ENCODE measurements at regions not wholly inside any gene's neighbourhood (a gene's known extent, or its start where the extent isn't known, plus 50 kb on each side); places are given as distances from the start of the nearest gene placed in this dataset.

DNA sequence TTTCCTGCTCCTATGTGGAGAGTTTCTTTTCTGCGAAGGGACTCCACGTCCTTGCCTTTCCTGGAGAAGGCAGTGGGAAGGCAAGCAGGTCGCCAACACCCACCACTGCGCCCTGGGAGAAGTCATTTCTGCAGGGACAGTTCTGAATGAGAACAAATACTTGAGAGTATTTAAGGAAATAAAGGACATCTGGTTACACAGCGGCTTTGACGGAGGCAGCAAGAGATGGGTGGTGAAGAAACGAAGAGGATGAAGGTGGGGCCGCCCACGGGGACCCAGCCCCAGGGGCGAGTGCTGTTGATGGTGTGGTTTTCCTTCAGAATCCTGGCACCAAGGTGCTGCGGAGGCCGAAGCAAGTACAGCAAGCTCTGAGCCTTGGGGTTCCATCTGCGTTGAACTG, 75.5 kb downstream of the PSMG1 start:
- no peak for DNase-seq (ENCODE audit: low spot score)
- intact Hi-C loops (cut with DNase I), result no loop called here

DNA sequence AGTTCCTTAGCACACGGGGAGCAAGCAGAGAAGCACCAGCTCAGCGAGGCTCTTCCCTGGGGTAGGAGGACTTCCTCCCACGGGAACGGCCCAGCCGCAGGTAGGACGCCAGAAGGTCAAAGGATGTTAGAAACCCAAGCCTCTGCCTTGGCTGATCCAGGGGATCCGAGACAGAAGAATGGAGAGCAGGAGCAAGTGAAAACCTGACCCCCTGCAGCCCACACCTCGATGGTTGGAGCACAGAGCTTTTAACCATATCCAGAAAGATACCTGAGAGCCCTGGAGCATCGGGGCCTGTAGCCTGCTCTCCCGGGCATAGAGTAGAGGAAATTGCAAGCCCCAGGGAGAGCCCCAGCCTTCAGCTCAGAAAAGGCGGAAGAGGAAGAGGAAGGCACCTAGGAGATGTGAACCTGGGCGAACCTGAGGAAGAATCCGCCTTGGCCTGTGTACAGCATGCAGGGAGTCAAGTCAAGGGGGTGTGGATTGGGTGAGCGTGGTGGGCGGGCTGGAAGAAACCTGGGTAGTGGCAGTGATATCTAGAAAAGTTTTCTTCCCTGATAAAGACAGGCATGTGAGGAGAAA, 76.3 kb downstream of the PSMG1 start:
- DNase-seq (ENCODE audit: low spot score), result no peak
- intact Hi-C loops (cut with DNase I), result no loop called here

DNA sequence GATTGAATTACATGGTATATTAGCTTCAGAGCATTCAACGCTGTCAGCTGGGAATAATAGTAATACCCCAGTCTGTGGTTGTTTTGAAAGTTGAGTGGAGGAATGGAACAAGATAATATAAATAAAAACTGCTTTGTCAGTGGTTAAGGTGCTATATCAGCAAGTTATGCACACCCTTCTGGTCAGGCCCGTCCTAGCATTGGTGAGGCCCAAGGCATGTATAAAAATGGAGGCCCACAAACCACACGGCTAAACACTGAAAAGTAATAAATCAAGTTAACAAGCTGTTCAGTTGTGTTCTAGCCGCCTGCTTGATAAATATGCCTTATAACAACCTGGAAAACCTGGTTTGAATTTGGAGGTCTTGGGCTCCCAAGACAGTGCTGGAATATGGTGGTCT, 77.4 kb downstream of the PSMG1 start:
- intact Hi-C loops (cut with DNase I), result no loop called here
- DNase-seq (ENCODE audit: low spot score), result no peak

DNA sequence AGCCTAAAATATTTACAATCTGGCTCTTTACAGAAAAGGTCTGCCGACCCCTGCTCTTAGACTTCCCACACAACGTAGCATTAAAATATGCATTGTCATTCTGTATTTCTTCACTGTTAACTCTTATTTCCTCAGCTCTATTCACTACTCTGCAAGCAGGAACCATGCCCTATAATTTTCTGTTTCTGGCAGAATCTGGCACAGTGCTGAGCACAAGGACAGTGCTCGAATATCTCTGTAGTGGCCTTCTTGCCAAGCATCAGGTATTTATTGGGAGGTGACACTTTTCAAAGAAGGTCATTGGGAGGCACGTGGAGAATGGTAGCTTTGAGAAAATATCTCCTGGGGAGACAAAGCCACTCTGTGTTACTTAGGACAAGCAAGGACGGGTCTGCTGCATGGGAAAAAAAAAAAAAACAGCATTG, 77.9 kb downstream of the PSMG1 start:
- no peak for DNase-seq (ENCODE audit: low spot score)
- intact Hi-C loops (cut with DNase I), result no loop called here

DNA sequence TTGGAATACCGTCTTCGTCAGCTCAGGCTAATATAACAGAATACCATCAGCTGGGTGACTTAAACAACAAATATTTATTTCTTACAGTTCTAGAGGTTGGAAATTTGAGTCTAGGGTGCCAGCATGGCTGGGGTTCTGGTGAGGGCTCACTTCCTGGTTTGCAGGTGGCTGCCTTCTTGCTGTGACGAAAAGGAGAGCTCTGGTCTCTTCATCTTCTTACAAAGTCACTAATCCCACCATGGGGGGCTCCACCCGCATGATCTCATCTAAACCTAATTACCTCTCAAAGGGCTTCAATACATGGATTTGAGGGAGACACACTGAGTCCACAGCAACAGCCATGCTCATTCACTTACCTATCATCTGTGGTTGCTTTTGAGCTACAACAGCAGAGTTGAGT, 78.3 kb downstream of the PSMG1 start:
- DNase-seq (ENCODE audit: low spot score), result no peak
- intact Hi-C loops (cut with DNase I), result no loop called here

DNA sequence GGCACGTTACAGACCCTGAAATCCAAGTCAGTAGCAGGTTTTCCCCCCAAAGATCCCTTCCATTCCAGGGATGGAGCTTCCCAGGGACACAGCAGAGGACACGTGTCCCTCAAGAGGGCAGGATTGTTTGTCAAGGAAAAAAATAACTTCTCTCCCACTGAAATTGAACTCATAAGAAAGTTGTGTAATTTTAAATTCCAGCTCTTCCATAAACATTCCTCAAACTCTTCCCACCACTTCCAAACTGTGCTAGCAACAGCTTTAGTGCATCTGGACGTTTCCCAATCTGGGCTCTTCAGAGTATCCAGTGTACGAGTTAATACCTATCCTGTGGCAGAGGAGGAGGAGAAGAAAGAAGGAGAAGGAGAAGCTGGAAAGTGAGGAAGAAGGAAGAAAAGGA, 79.6 kb downstream of the PSMG1 start:
- intact Hi-C loops (cut with DNase I), result no loop called here
- DNase-seq (ENCODE audit: low spot score), result no peak

DNA sequence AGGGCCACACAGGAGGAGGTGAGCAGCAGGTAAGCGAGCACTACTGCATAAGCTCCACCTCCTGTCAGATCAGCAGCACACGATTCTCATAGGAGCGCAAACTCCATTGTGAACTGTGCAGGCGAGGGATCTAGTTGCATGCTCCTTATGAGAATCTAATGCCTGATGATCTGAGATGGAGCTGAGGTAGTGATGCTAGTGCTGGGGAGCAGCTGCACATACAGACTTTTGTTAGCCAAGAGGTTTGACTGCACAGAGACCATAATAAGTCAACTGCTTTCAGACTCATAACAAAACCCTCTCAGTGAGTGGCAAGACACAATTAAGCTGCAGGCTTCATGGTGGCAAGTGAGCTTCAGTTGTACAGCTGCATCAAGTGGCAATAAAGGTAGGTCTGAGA, 83.4 kb downstream of the PSMG1 start:
- intact Hi-C loops (cut with DNase I), result no loop called here
- DNase-seq (ENCODE audit: low spot score), result no peak

DNA sequence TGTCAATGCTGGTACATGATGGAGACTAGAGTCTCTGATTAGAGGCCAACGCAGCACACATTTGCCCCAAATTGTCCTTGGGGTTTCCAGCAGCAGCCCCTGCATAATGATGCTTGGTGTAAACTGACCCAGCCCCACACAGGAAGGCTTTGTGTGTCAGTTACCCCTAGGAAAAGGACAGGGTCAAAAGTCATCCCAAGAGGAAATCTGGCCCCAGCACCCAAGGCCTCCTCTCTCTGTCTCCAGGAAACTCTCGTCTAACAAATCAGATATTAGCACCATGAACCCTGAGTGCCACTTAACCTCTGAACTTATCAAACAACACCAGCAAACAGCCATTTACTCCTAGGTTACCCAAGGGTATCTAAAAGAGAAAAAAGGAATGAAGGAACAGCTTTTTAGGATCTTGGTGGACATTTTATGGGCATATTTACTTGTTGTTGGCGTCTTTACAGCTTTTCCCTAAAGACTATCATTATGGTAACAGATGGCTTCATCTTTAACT, 84.5 kb downstream of the PSMG1 start:
- DNase-seq (ENCODE audit: low spot score), result no peak
- intact Hi-C loops (cut with DNase I), result no loop called here

DNA sequence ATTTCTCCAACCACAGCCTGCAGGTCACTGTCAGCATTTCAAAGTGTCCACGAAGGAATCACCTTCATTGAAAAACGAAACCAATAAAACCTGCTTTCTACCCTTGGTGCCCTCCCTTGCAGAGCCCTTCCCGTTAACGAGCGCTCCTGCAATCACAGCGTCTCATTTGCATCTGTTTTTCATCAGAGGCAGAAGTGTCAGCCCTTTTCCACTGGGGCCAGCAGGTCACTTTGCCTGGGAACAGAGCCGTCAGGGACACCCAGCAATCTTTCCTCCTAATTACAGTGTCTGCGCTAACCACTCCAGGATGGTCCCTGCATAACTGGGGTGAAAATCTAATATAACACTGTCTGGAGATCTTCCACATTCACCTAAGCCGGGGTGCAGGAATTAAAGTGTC, 85.3 kb downstream of the PSMG1 start:
- DNase-seq (ENCODE audit: low spot score), result no peak
- intact Hi-C loops (cut with DNase I), result no loop called here

DNA sequence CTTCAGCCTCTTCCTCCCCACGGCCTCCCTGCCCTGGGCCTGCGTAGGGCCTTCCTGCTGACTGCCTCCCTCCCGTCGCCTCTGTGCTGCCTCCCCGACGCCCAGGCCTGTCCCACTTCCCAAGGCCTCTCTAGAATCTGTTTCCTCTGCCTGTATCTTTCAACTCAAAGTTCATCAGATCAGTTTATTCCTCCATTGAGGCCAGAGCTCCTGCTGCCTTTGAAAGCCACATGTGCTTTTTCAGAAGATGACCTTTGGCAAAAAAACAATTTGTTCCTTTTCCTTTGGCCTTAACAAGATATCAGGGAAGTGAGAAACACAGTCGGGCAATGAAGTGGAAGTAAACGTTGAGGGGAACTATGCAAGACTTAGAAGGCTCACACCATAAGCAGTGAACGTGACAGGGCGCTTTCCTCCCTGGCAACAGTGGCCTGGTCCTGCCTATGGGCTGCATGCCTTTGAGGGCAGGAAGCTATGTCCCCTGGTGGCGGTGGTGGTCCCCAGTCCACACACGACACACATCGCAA, 85.9 kb downstream of the PSMG1 start:
- intact Hi-C loops (cut with DNase I), result no loop called here
- no peak for DNase-seq (ENCODE audit: low spot score)

DNA sequence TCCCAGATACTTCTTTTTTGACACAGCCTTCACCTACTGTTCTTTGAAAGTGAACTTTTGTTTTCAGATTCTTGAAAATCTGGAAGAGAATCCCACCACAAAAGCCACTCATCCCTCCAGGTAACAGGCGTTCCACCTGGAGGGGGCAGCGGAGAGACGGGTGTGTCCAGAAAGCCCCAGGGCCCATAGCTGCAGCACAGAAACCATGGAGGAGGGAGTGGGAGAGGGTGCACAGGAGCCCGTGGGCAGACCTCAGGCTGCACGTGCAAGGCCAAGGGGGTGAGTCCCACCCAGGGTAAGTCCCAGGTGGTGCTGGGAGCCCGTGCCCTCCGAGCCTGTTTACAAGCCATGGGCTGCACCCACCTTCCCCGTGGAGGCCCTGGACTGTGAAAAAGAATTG, 86.5 kb downstream of the PSMG1 start:
- intact Hi-C loops (cut with DNase I), result no loop called here
- no peak for DNase-seq (ENCODE audit: low spot score)

DNA sequence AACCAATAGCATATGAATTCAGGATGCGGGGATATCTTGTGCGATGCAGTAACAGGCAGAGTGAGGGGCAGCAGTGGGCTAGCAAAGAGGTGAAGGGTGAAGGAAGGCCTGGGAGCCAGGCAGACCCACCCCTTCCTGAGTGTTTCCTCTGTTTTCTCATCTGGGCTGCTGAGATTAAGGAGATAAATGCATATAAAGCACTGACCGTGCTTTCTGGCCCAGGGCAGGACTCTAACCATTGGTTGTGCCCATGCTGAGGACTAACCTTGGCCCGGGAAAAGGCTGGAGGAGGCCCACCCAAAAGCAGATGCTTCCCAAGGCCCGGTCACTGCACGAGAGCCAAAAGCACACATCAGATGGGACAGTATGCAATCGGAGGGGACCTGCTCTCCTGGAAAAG, 87.6 kb downstream of the PSMG1 start:
- DNase-seq (ENCODE audit: low spot score), result no peak
- intact Hi-C loops (cut with DNase I), result no loop called here

DNA sequence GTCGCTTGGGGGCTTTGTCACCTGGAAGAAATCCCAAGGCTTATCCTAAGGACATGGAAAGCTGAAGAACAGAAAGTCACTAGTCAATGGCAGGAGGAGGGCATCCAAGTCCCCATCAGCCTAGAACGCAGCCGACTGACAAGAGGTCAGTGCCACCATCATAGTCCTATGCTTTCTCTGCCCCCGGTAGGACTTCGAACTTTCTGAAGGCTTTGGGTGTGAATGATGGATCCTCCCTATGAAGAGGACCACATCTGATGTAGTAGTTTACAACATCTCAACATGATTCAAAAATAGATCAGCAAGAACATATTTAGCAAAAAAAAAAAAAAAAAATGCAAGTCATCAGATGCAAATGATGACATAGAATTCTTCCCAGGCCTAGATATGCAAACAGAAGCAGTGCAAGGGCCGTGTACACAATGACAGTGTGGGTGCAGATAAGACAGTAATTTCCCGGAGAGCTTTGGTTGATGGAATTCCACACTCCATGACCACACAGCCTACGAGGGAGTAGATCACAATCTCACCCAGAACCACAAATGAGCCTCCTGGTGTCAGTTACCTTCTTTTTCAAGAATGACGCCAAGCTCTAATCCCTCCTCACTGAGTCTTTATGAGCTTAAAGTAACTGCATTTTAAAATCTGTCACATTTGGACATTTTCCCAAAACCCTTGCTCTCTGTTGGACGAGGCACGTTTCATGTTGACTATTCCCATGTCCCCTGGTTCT, 88.2 kb downstream of the PSMG1 start:
- DNase-seq (ENCODE audit: low spot score), result no peak
- intact Hi-C loops (cut with DNase I), result no loop called here

DNA sequence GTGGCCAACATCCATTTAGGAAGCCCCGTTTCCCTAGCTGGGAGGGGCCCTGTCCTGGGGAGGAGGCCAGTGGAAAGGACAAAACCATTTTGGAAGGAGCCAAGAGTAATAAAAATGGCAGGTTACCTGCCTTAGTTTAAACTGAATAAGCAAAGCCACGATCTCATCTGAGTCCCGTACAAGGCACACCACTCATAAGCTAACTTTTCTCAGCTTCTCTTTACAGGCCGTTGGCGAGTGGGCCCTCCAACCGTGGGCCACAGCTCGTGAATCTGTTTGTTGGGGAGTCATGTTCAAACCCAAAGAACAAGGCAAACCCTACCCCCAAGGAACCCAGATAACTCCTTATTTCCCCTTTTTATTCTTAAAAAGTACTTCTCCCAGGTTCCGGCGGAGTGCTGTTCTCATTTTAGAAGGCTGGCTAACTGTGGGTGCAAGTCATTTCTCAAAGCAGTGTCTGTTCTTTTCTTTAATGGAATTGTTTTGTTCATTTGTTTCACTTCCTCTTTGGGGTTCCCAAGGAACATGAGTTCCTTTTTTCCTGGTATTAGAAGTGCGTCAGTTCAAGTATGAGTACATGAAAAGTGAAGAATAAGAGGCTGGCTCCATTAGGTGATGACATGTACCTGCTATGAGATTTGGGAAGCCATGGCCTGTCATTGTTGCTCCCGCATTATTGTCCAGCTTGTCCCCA, 89.0 kb downstream of the PSMG1 start:
- intact Hi-C loops (cut with DNase I), result no loop called here
- DNase-seq (ENCODE audit: low spot score), result no peak

DNA sequence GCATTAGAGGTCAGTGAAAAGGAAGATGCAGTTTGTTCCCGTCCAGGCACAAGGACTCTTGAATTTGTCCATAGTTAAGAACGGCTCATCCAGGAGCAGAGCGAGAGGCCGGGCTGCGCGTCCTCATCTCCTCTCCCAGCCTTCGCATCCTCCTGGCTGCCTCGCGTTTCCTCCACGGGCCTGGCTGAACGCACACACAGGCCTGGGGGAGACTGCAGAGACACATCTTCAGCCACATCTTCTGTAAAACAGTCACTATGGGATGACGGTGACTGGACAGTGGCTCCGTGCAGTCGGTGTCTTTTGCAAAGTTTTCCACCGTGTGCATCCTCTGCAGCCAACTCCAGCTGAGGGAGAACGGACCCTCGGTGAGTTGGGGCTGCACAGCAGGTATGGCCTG, 89.7 kb downstream of the PSMG1 start:
- intact Hi-C loops (cut with DNase I), result no loop called here

DNA sequence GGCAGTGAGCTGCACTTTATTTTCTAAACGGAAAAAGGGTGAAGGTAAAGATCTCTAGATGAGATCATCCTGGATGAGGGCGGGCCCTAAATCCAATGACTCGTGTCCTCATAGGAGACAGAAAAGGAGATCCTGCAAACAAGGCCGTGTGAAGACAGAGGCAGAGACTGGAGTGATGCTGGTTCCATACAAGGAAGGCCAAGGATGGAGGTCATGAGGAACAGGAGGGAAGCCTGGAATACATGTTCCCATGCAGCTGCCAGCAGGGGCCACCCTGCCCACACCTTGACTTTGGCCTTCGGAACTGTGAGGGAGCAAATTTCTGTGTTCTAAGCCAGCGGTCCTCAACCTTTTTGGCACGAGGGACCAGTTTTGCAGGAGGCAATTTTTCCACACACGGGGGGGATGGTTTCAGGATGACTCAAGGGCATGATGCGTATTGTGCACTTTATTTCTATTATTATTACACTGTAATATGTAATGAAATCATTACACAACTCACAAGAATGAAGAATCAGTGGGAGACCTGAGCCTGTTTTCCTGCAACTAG, 94.3 kb downstream of the PSMG1 start:
- no peak for DNase-seq (ENCODE audit: low spot score)
- intact Hi-C loops (cut with DNase I), result loop anchor here (5.0 kb wide), 2 partner anchors 38 to 177 kb away; no protein-coding TSS in a partner anchor

More for the DNA sequence above, 89.7 kb downstream of the PSMG1 start:
- no peak for DNase-seq (ENCODE audit: low spot score)

DNA sequence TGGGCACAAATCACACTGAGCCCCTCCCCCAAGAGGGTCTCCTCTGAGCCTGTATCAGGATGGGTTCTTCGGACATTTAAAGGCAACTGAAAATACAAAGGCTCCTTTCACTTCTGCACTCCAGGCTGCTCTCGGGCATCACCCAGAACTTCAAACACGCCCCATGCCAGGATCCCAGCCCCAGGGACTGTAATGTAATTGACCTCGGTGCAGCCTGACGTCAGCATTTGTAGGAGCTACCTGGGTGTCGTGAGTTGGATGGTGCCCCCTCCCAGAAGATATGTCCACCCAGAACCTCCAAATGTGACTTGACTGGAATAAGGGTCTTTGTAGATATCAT, 95.2 kb downstream of the PSMG1 start:
- intact Hi-C loops (cut with DNase I), result loop anchor here (5.0 kb wide), 2 partner anchors 39 to 176 kb away; no protein-coding TSS in a partner anchor
- no peak for DNase-seq (ENCODE audit: low spot score)

DNA sequence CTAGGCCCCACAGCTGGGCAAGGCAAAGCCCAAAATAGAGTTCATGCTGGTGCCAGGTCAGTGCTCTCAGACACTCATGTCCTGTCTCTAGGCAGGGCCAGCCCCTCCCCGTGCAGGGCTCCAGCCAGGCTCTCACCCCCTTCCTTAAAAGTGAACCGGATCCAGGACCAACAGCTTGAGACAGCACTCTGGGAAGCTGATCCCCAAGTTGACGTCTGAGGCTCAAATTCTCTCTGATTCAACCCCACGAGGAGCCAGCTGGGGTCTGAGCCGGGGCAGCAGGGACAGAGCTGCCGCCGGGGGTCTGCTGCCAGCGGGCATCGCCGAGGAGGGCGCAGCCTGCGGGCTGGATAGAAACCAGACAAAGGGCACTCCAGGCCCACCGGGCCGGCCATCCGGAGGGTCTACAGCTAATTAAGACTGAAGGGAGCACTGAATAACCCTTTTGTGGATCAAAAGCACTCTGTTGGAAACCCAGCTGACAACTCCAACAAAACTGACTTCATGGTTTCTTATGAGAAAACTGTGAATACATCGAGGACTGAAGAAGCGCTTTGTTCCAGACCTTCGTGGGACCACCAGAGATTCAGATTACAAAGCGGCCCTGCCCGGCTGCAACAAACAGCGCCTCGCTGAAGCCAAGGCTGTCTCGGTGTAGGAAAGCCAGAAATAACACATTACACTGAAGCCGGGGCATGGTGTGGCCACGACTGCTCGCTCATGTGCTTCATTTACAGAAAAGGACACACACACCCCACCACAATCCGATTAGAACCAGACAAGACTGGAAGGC, 95.8 kb downstream of the PSMG1 start:
- intact Hi-C loops (cut with DNase I), result loop anchor here (2.0 to 5.0 kb wide), 3 partner anchors 40 to 175 kb away; no protein-coding TSS in a partner anchor
- DNase-seq (ENCODE audit: low spot score), result peak; percentile 86

DNA sequence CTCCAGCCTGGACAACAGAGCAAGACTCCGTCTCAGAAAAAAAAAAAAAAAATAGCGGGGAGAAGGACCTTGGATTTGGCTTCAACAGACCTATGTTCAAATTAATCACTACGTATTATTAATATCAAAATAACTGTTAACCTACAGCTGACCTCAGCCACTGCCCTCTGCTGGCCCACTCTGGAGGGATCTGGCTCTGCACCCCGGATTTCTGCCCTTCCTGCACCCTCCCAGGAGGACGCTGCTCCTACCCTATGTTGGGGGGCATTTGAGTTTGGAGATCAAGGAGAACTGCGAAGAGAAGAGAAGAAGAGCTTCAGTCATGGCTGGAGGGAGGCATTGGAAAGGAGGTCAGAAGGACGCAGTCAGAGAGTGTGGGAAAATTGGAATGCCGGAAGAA, 96.7 kb downstream of the PSMG1 start:
- no peak for DNase-seq (ENCODE audit: low spot score)
- intact Hi-C loops (cut with DNase I), result loop anchor here (2.0 to 5.0 kb wide), 3 partner anchors 41 to 174 kb away; no protein-coding TSS in a partner anchor

Data from cardiac septum (tissue), 1 donor.